HG03139 (cell line): ENCODE measurements at regions not wholly inside any gene's neighbourhood (a gene's known extent, or its start where the extent isn't known, plus 50 kb on each side); places are given as distances from the start of the nearest gene placed in this dataset.

Source experiments
- ATAC-seq: cut with Tn5 transposase; IDR thresholded peaks from one replicate; pipeline ENCODE4 v1.9.1; 2021; ENCODE audit not compliant: unreplicated experiment

GRCh38 chr13:32960626-32961025 is 55.6 kb upstream of the KL start:
- ATAC-seq, result no peak

- ATAC-seq, result no peak
Measured at GRCh38 chr13:32961724-32962123, 54.5 kb upstream of the KL start.

- ATAC-seq, result no peak
Measured at GRCh38 chr13:32962342-32962741, 53.9 kb upstream of the KL start.

GRCh38 chr13:32964987-32965386 is 51.2 kb upstream of the KL start:
- no peak for ATAC-seq
